GM12878 (cell line): ENCODE measurements at regions not wholly inside any gene's neighbourhood (a gene's known extent, or its start where the extent isn't known, plus 50 kb on each side); places are given as distances from the start of the nearest gene placed in this dataset.

ENCODE experiments used
- ATAC-seq: fragments of 200-7000 bp; cut with Tn5 transposase; 3 replicates; pipeline ENCODE4 v1.9.1; 2020; ENCODE audit warnings: mild to moderate bottlenecking, moderate library complexity
- BruUV-seq: library from RNA; stranded (reverse); fragments of 400-500 nt; replicated peaks from 2 replicates; lab custom pipeline; 2021; lab: Mats Ljungman, UMichigan
- CTCF ChIA-PET: fragments of 300-600 bp; sonication (Branson Sonifier 250); formaldehyde crosslinking; extraction: SDS; loops from one replicate; lab custom pipeline; 2021; ENCODE audit warnings: inconsistent platforms; lab: Yijun Ruan, JAX
- POLR2A ChIA-PET: fragments of 350-600 bp; formaldehyde crosslinking; extraction: SDS; loops from one replicate; lab custom pipeline; 2021; ENCODE audit warnings: inconsistent platforms; lab: Charles Lee
- RAD21 ChIA-PET: fragments of 300-600 bp; sonication (Branson Sonifier 250); formaldehyde crosslinking; loops from one replicate; lab custom pipeline; 2023; ENCODE audit warnings: antibody characterized with exemption; ENCODE audit not compliant: unreplicated experiment; lab: Charles Lee
- SMC1A ChIA-PET: fragments of 300-600 bp; sonication (Branson Sonifier 250); formaldehyde crosslinking; loops from one replicate; lab custom pipeline; 2023; ENCODE audit not compliant: unreplicated experiment, uncharacterized antibody; lab: Charles Lee
- DNase-seq: peaks from one replicate; pipeline ENCODE4 v3.0.0-alpha.2; 2011; ENCODE audit warnings: low read depth, low spot score
- FAIRE-seq: peaks from 3 replicates; lab custom pipeline; 2011; peaks lifted over from hg19 to GRCh38; lab: Jason Lieb, UNC
- H2AFZ ChIP-seq: 2 replicates; pipeline ENCODE4 v1.6.0; 2011; ENCODE audit warnings: low read depth, low read length, control low read depth; ENCODE audit not compliant: control insufficient read depth
- H3K27ac ChIP-seq: 2 replicates; pipeline ENCODE4 v1.5.1; 2011; ENCODE audit warnings: control low read depth; ENCODE audit not compliant: control insufficient read depth, insufficient read depth
- H3K27me3 ChIP-seq, 2 experiments: replicated peaks in 1 of 2; 2 replicates each; pipeline versions ENCODE4 v1.6.0 to v1.6.1; 2011; ENCODE audit warnings: low read length in 1 of 2; ENCODE audit not compliant: control insufficient read depth in 2 of 2, insufficient read depth in 2 of 2
- H3K36me3 ChIP-seq, 2 experiments: 2 replicates each; pipeline ENCODE4 v1.5.1; 2011; ENCODE audit warnings: low read length in 1 of 2; ENCODE audit not compliant: control insufficient read depth in 2 of 2, insufficient read depth in 2 of 2
- H3K4me1 ChIP-seq: 2 replicates; pipeline ENCODE4 v1.6.1; 2011; ENCODE audit warnings: mild to moderate bottlenecking, low read length, moderate library complexity, mixed read lengths; ENCODE audit not compliant: control insufficient read depth, insufficient read depth
- H3K4me2 ChIP-seq: 2 replicates; pipeline ENCODE4 v1.6.0; 2011; ENCODE audit warnings: control low read depth; ENCODE audit not compliant: control insufficient read depth, insufficient read depth
- H3K4me3 ChIP-seq: fragments of 200-600 bp; sonication (generic); 2 replicates; pipeline ENCODE4 v1.5.1; 2016
- H3K79me2 ChIP-seq: 2 replicates; pipeline ENCODE4 v1.6.0; 2011; ENCODE audit warnings: low read length; ENCODE audit not compliant: control insufficient read depth, insufficient read depth
- H3K9ac ChIP-seq: 2 replicates; pipeline ENCODE4 v1.8.0; 2011; ENCODE audit warnings: low read length, control low read depth, mixed read lengths; ENCODE audit not compliant: control insufficient read depth, insufficient read depth
- H3K9me3 ChIP-seq: replicated peaks from 3 replicates; pipeline ENCODE4 v1.5.1; 2011; ENCODE audit warnings: mild to moderate bottlenecking, low read length; ENCODE audit not compliant: control insufficient read depth, insufficient read depth
- H4K20me1 ChIP-seq: 2 replicates; pipeline ENCODE4 v1.6.0; 2011; ENCODE audit not compliant: control insufficient read depth, insufficient read depth
- BCL11A ChIP-seq: IDR thresholded peaks from 2 replicates; pipeline ENCODE4 v1.6.1; 2011; ENCODE audit warnings: low read depth, low read length
- DPF2 ChIP-seq: fragments of 450-650 bp; IDR thresholded peaks from 2 replicates; pipeline ENCODE4 v1.6.1; 2017; ENCODE audit warnings: mild to moderate bottlenecking
- EED ChIP-seq: sonication (generic); IDR thresholded peaks from 2 replicates; pipeline ENCODE4 v1.6.1; 2016; ENCODE audit warnings: antibody characterized with exemption, low read depth
- EGR1 ChIP-seq, 2 experiments: IDR thresholded peaks; 1 replicate in 1 of 2; 2 replicates in 1 of 2; pipeline ENCODE4 v1.6.1; 2011 to 2012; ENCODE audit warnings: low read depth in 2 of 2, low read length in 2 of 2, borderline replicate concordance in 1 of 2, mild to moderate bottlenecking in 1 of 2, moderate library complexity in 1 of 2
- FOXM1 ChIP-seq: IDR thresholded peaks from 2 replicates; pipeline ENCODE4 v1.6.1; 2012; ENCODE audit warnings: low read depth, mild to moderate bottlenecking, inconsistent platforms, low read length, moderate library complexity
- JUNB ChIP-seq: IDR thresholded peaks from 2 replicates; pipeline ENCODE4 v1.6.1; 2016; ENCODE audit warnings: antibody characterized with exemption, mild to moderate bottlenecking
- NFYA ChIP-seq: IDR thresholded peaks from 2 replicates; pipeline ENCODE4 v1.6.1; 2011; ENCODE audit warnings: low read depth, mild to moderate bottlenecking, low read length, improper control_type of control experiment, borderline replicate concordance
- NFYB ChIP-seq: IDR thresholded peaks from 2 replicates; pipeline ENCODE4 v1.6.1; 2011; ENCODE audit warnings: low read depth, mild to moderate bottlenecking, low read length, improper control_type of control experiment, moderate library complexity; ENCODE audit not compliant: insufficient read depth
- PAX8 ChIP-seq: fragments of 450-650 bp; IDR thresholded peaks from 2 replicates; pipeline ENCODE4 v1.6.1; 2017; ENCODE audit warnings: mild to moderate bottlenecking, moderate library complexity
- SPI1 ChIP-seq: IDR thresholded peaks from 2 replicates; pipeline ENCODE4 v1.6.1; 2011; ENCODE audit warnings: low read depth, mild to moderate bottlenecking, low read length, moderate library complexity, borderline replicate concordance; ENCODE audit not compliant: insufficient read depth
- SREBF1 ChIP-seq: IDR thresholded peaks from 2 replicates; pipeline ENCODE4 v1.6.1; 2012; ENCODE audit warnings: mild to moderate bottlenecking, low read length
- USF1 ChIP-seq: IDR thresholded peaks from 2 replicates; pipeline ENCODE4 v1.6.1; 2011; ENCODE audit warnings: borderline replicate concordance, low read depth, mild to moderate bottlenecking, moderate library complexity, mixed read lengths, low read length; ENCODE audit not compliant: insufficient read depth; ENCODE audit errors: extremely low read length
- WGBS: methylation state at CpG from one replicate; pipeline ENCODE4 v1.1.6; 2016; ENCODE audit warnings: low lambda C conversion rate; ENCODE audit not compliant: insufficient replicate concordance, insufficient coverage; ENCODE audit errors: missing lambda C conversion rate; 5-methylcytosine and 5-hydroxymethylcytosine counted together
- in situ Hi-C: fragments of 300-500 bp; cut with MboI; formaldehyde crosslinking; loops from 9 replicates; pipeline ENCODE4 v1.14.3; 2018; ENCODE audit warnings: mixed read lengths
- intact Hi-C: fragments of 100-400 bp; cut with micrococcal nuclease; formaldehyde crosslinking; loops from one replicate; pipeline ENCODE4 v1.14.2; 2022; ENCODE audit not compliant: unreplicated experiment

GRCh38 chr3:166367947-166368533, 530.8 kb upstream of the BCHE start:
- Histone ChIP-seq H3K4me3 (no peak overlapping the region), H4K20me1 (no peaks in the 10 kb centered on the region), H3K4me1 (no peaks in the 10 kb centered on the region), H3K27me3 (no peaks in the 10 kb centered on the region), H3K4me2 (no peak overlapping the region), H3K36me3 (no peaks in the 10 kb centered on the region), H3K9ac (no peak overlapping the region), H3K79me2 (no peaks in the 10 kb centered on the region), H3K9me3 (no peaks in the 10 kb centered on the region), H3K27ac (no peak overlapping the region), H2AFZ (no peak overlapping the region)
- TF ChIP-seq NFYA (no peak), SREBF1 (no peak), EED (no peak), PAX8 (no peak), SPI1 (no peak), FOXM1 (no peak), JUNB (no peak), NFYB (no peak), EGR1 (IDR thresholded peaks at IDR 0.05; ENCODE audit: borderline replicate concordance in 1 of 2, low read depth in 2 of 2, low read length in 2 of 2) (no peak), BCL11A (no peak), DPF2 (no peak), USF1 (no peak)
- CTCF ChIA-PET, result no interaction called here
- WGBS, result 0% methylated on average over 2 of the region's 2 CpGs
- DNase-seq (no peak), ATAC-seq (peak; percentile 89), FAIRE-seq (no peak)
- RAD21 ChIA-PET, result no interaction called here
- POLR2A ChIA-PET, result no interaction called here
- SMC1A ChIA-PET, result no interaction called here
- intact Hi-C loops (no loop called here), in situ Hi-C loops (no loop called here)
- no TSS peak for BruUV-seq
